ENCODE measurements at regions not wholly inside any gene's neighbourhood (a gene's known extent, or its start where the extent isn't known, plus 50 kb on each side); places are given as distances from the start of the nearest gene placed in this dataset.

DNA sequence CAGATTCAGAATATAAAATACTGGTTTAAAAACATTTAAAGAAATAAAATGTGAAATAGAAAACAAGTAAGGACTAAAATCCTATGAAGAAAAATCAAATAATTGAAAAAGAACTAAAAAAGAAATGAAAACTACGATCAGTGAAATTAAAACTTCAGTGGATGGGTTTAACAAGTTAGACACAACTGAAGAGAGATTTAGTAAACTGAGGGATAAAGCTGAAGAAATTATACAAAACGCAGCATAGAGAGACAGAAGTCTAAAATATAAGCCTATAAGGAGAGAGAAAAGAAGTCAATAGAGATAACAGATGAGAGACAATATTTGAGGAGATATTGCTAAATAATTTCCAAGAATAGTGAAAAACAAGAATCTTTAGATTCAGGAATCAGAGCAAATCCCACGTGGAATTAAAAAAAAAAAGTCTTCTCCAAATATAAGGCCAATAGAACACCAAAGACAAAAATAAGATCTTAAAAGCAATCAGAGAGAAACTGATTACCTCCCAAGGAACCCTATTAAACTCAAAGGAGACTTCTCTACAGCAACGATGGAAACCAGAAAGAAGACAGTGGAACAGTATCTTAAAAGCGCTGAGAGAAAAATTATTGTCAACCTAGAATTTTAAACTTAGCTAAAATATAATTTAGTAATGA lies 59.6 kb upstream of the ABL1 start:
- TF ChIP-seq JUNB (IDR thresholded peaks at IDR 0.05) (no peak), POLR2A (IDR thresholded peaks at IDR 0.05; ENCODE audit: low read length) (no peak), RFX5 (IDR thresholded peaks at IDR 0.05) (no peak)
- TF ChIP-seq, protein P1, sequence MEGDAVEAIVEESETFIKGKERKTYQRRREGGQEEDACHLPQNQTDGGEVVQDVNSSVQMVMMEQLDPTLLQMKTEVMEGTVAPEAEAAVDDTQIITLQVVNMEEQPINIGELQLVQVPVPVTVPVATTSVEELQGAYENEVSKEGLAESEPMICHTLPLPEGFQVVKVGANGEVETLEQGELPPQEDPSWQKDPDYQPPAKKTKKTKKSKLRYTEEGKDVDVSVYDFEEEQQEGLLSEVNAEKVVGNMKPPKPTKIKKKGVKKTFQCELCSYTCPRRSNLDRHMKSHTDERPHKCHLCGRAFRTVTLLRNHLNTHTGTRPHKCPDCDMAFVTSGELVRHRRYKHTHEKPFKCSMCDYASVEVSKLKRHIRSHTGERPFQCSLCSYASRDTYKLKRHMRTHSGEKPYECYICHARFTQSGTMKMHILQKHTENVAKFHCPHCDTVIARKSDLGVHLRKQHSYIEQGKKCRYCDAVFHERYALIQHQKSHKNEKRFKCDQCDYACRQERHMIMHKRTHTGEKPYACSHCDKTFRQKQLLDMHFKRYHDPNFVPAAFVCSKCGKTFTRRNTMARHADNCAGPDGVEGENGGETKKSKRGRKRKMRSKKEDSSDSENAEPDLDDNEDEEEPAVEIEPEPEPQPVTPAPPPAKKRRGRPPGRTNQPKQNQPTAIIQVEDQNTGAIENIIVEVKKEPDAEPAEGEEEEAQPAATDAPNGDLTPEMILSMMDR (IDR thresholded peaks at IDR 0.05), result no peak
